GM19043 (cell line): ENCODE measurements at regions not wholly inside any gene's neighbourhood (a gene's known extent, or its start where the extent isn't known, plus 50 kb on each side); places are given as distances from the start of the nearest gene placed in this dataset.

Experiments used
- ATAC-seq: cut with Tn5 transposase; IDR thresholded peaks from one replicate; pipeline ENCODE4 v1.9.1; 2021; ENCODE audit warnings: low read depth; ENCODE audit not compliant: unreplicated experiment

GRCh38 chr1:38622197-38622596, 237.4 kb downstream of the RRAGC start:
- no peak for ATAC-seq

- ATAC-seq = no peak
Measured at GRCh38 chr1:38616846-38617245, 242.7 kb downstream of the RRAGC start.

- ATAC-seq = no peak
Measured at GRCh38 chr1:38615680-38616079, 243.9 kb downstream of the RRAGC start.

- ATAC-seq = no peak
Measured at GRCh38 chr1:38614861-38615260, 244.7 kb downstream of the RRAGC start.

GRCh38 chr1:38613996-38614395, 245.6 kb downstream of the RRAGC start:
- ATAC-seq = no peak

GRCh38 chr1:38612951-38613350, 246.6 kb downstream of the RRAGC start:
- ATAC-seq = no peak

GRCh38 chr1:38611664-38612211, 247.8 kb downstream of the RRAGC start:
- no peak for ATAC-seq

GRCh38 chr1:38609166-38610025, 250.2 kb downstream of the RRAGC start:
- ATAC-seq = no peak

GRCh38 chr1:38608202-38608864, 251.2 kb downstream of the RRAGC start:
- ATAC-seq = no peak

GRCh38 chr1:38607526-38607925, 252.0 kb downstream of the RRAGC start:
- no peak for ATAC-seq

GRCh38 chr1:38605063-38605462, 254.5 kb downstream of the RRAGC start:
- ATAC-seq = no peak

GRCh38 chr1:38603907-38604306, 255.7 kb downstream of the RRAGC start:
- no peak for ATAC-seq

GRCh38 chr1:38600905-38601304, 258.7 kb downstream of the RRAGC start:
- no peak for ATAC-seq

- no peak for ATAC-seq
Measured at GRCh38 chr1:38600286-38600685, 259.3 kb downstream of the RRAGC start.

- no peak for ATAC-seq
Measured at GRCh38 chr1:38598118-38598517, 261.5 kb downstream of the RRAGC start.

GRCh38 chr1:38589036-38589435, 270.5 kb downstream of the RRAGC start:
- ATAC-seq = no peak

- ATAC-seq = no peak
Measured at GRCh38 chr1:38587766-38588165, 271.8 kb downstream of the RRAGC start.

GRCh38 chr1:38586993-38587646, 272.5 kb downstream of the RRAGC start:
- no peak for ATAC-seq

GRCh38 chr1:38585971-38586370, 273.6 kb downstream of the RRAGC start:
- no peak for ATAC-seq

GRCh38 chr1:38585460-38585859, 274.1 kb downstream of the RRAGC start:
- ATAC-seq = no peak
